ENCODE measurements at regions not wholly inside any gene's neighbourhood (a gene's known extent, or its start where the extent isn't known, plus 50 kb on each side); places are given as distances from the start of the nearest gene placed in this dataset.

GRCh38 chr3:159277814-159278213, 476.0 kb downstream of the MFSD1 start:
- TF ChIP-seq MTA2 (IDR thresholded peaks at IDR 0.05; ENCODE audit: low read depth) (no peak), PHF20 (IDR thresholded peaks at IDR 0.05; ENCODE audit: partially characterized antibody) (no peak), ZNF76 (CRISPR knock-in tag; IDR thresholded peaks at IDR 0.05; ENCODE audit: borderline replicate concordance) (no peak), JUNB (CRISPR knock-in tag; conservative IDR thresholded peaks at IDR 0.05) (no peak), CEBPB (tag; IDR thresholded peaks at IDR 0.05) (no peak), E2F6 (IDR thresholded peaks at IDR 0.05; ENCODE audit: borderline replicate concordance in 1 of 2, extremely low read depth in 1 of 2, insufficient read depth in 1 of 2, insufficient read length in 1 of 2, low read depth in 1 of 2, low read length in 1 of 2, poor library complexity in 1 of 2, severe bottlenecking in 1 of 2) (no peak), MITF (IDR thresholded peaks at IDR 0.05) (no peak), NFYB (IDR thresholded peaks at IDR 0.05; ENCODE audit: extremely low read depth, insufficient read length) (no peak), TOE1 (IDR thresholded peaks at IDR 0.05; ENCODE audit: borderline replicate concordance) (no peak), TOE1 (CRISPR knock-in tag; IDR thresholded peaks at IDR 0.05; ENCODE audit: borderline replicate concordance, low read depth) (no peak)
- H3K9me1 ChIP-seq (ENCODE audit: control insufficient read depth, insufficient read depth, low read length) = no peaks in the 10 kb centered on the region
- in situ Hi-C loops (cut with MboI) = no loop called here
- ChIA-PET CTCF (ENCODE audit: low intra/inter-chr PET ratio) (no interaction called here), POLR2A (no interaction called here)
- BruUV-seq (replicated peaks) = no TSS peak
- no peaks in the 10 kb centered on the region for H3K36me3 ChIP-seq (ENCODE audit: control insufficient read depth, insufficient read depth, low read length)
- H3K4me1 ChIP-seq (replicated peaks in 1 of 2; ENCODE audit: control insufficient read depth in 2 of 2, insufficient read depth in 2 of 2, low read length in 2 of 2) = no peaks in the 10 kb centered on the region
- ATAC-seq = no peak
- no peak overlapping the region for H3K27ac ChIP-seq (ENCODE audit: extremely low read depth, low read depth, low read length)
- FAIRE-seq = no peak
- no peaks in the 10 kb centered on the region for H3K9me3 ChIP-seq (replicated peaks; ENCODE audit: control insufficient read depth, insufficient read depth, low read depth, low read length)
- 0% methylated on average over 2 of the region's 5 CpGs for WGBS (ENCODE audit: insufficient coverage, low coverage, missing lambda C conversion rate)
- no peak overlapping the region for H3K4me3 ChIP-seq
- DNase-seq (ENCODE audit: extremely low read depth in 1 of 4, low spot score in 3 of 4) = no peak
- no peak overlapping the region for H3K4me2 ChIP-seq (ENCODE audit: insufficient read depth, low read length)
- H3K9ac ChIP-seq (ENCODE audit: insufficient read depth in 1 of 2, low read depth in 2 of 2, low read length in 2 of 2) = no peak overlapping the region
- intact Hi-C loops (cut with micrococcal nuclease) = no loop called here
- H3K79me2 ChIP-seq (ENCODE audit: control insufficient read depth, insufficient read depth, low read length) = no peaks in the 10 kb centered on the region
- no peaks in the 10 kb centered on the region for H3K27me3 ChIP-seq (ENCODE audit: control insufficient read depth in 2 of 2, insufficient read depth in 2 of 2, low read length in 2 of 2)
- no peak overlapping the region for H2AFZ ChIP-seq (ENCODE audit: low read depth, low read length)
- no peaks in the 10 kb centered on the region for H4K20me1 ChIP-seq (replicated peaks; ENCODE audit: control insufficient read depth, insufficient read depth, low read length)
